ENCODE measurements at regions not wholly inside any gene's neighbourhood (a gene's known extent, or its start where the extent isn't known, plus 50 kb on each side); places are given as distances from the start of the nearest gene placed in this dataset.

- no peaks in the 10 kb centered on the region for H3K9me3 ChIP-seq (ENCODE audit: insufficient read depth, low read length, severe bottlenecking)
- H4K20me1 ChIP-seq (ENCODE audit: insufficient read depth, low read length): no peaks in the 10 kb centered on the region
- no peaks in the 10 kb centered on the region for H3K79me2 ChIP-seq (ENCODE audit: insufficient read depth, low read length)
- no peaks in the 10 kb centered on the region for H3K27me3 ChIP-seq (ENCODE audit: insufficient read depth, low read length, poor library complexity)
- DNase-seq (no peak), ATAC-seq (ENCODE audit: insufficient read depth, low read depth) (no peak)
- no peak overlapping the region for H3K4me2 ChIP-seq (ENCODE audit: insufficient read depth, low read length)
- no peak overlapping the region for H3K9ac ChIP-seq (ENCODE audit: low read depth, low read length)
- no peak overlapping the region for H3K27ac ChIP-seq (ENCODE audit: low read length)
- TF ChIP-seq, protein P1, sequence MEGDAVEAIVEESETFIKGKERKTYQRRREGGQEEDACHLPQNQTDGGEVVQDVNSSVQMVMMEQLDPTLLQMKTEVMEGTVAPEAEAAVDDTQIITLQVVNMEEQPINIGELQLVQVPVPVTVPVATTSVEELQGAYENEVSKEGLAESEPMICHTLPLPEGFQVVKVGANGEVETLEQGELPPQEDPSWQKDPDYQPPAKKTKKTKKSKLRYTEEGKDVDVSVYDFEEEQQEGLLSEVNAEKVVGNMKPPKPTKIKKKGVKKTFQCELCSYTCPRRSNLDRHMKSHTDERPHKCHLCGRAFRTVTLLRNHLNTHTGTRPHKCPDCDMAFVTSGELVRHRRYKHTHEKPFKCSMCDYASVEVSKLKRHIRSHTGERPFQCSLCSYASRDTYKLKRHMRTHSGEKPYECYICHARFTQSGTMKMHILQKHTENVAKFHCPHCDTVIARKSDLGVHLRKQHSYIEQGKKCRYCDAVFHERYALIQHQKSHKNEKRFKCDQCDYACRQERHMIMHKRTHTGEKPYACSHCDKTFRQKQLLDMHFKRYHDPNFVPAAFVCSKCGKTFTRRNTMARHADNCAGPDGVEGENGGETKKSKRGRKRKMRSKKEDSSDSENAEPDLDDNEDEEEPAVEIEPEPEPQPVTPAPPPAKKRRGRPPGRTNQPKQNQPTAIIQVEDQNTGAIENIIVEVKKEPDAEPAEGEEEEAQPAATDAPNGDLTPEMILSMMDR (IDR thresholded peaks at IDR 0.05; ENCODE audit: borderline replicate concordance, extremely low read depth, low read length, poor library complexity, severe bottlenecking): no peak
- TF ChIP-seq EZH2 (IDR thresholded peaks at IDR 0.05; ENCODE audit: borderline replicate concordance, low read depth, low read length, severe bottlenecking): no peak
- no peak overlapping the region for H3K4me3 ChIP-seq (ENCODE audit: low read depth in 1 of 2, low read length in 2 of 2)
- no peak overlapping the region for H2AFZ ChIP-seq (ENCODE audit: low read depth, low read length)
- H3K4me1 ChIP-seq (ENCODE audit: insufficient read depth, low read length): no peaks in the 10 kb centered on the region
- H3K36me3 ChIP-seq (ENCODE audit: insufficient read depth, low read length): no peaks in the 10 kb centered on the region
These were observed 210.6 kb downstream of the ARL4A start for GRCh38 chr7:12898004-12898403.

DNA sequence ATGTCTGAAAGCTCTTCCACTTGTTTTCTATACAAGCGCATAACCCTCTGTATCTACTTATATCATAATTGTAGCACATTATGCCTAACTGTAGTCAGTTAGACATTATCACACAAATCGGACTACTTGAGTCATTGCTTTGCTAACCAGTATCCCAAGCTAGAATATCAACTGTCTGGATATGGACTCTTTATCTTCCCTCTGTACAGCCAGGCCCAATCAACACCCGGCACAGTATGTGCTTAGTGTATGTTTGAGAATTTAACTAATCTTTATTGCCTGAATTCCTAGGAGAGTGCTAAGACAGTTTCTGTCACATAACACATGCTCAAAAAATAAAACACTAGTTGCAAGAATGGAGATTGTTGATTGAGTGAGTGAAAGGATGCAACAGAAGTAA lies 211.2 kb downstream of the ARL4A start:
- no peak overlapping the region for H3K4me3 ChIP-seq (ENCODE audit: low read depth in 1 of 2, low read length in 2 of 2)
- TF ChIP-seq, protein P1 (IDR thresholded peaks at IDR 0.05; ENCODE audit: borderline replicate concordance, extremely low read depth, low read length, poor library complexity, severe bottlenecking): no peak
- no peak for TF ChIP-seq EZH2 (IDR thresholded peaks at IDR 0.05; ENCODE audit: borderline replicate concordance, low read depth, low read length, severe bottlenecking)
- H3K27ac ChIP-seq (ENCODE audit: low read length): no peak overlapping the region
- no peaks in the 10 kb centered on the region for H3K4me1 ChIP-seq (ENCODE audit: insufficient read depth, low read length)
- no peak overlapping the region for H3K9ac ChIP-seq (ENCODE audit: low read depth, low read length)
- H3K4me2 ChIP-seq (ENCODE audit: insufficient read depth, low read length): no peak overlapping the region
- ATAC-seq (ENCODE audit: insufficient read depth, low read depth): no peak
- no peaks in the 10 kb centered on the region for H3K36me3 ChIP-seq (ENCODE audit: insufficient read depth, low read length)
- no peak overlapping the region for H2AFZ ChIP-seq (ENCODE audit: low read depth, low read length)
- H3K27me3 ChIP-seq (ENCODE audit: insufficient read depth, low read length, poor library complexity): no peaks in the 10 kb centered on the region
- H3K79me2 ChIP-seq (ENCODE audit: insufficient read depth, low read length): no peaks in the 10 kb centered on the region
- no peaks in the 10 kb centered on the region for H4K20me1 ChIP-seq (ENCODE audit: insufficient read depth, low read length)
- no peaks in the 10 kb centered on the region for H3K9me3 ChIP-seq (ENCODE audit: insufficient read depth, low read length, severe bottlenecking)
- no peak for DNase-seq

DNA sequence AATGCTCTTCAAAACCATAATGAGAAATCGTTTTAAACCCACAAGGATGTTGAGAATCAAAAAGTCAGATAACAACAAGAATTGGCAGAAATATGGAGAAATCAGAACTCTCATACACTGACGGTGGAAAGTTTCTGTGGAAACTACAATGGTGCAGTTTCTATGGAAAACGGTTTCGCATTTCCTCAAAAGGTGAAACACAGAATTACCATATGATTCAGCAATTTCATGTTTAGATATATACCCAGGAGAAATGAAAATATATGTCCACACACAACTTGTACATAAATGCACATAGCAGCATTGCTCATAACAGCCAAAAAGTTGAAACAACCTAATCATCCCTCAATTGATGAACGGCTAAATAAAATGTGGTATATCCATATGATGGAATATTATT lies 218.2 kb downstream of the ARL4A start:
- ATAC-seq (ENCODE audit: insufficient read depth, low read depth): no peak
- Histone ChIP-seq H3K36me3 (ENCODE audit: insufficient read depth, low read length) (no peaks in the 10 kb centered on the region), H3K27ac (ENCODE audit: low read length) (no peak overlapping the region), H3K4me3 (ENCODE audit: low read depth in 1 of 2, low read length in 2 of 2) (no peak overlapping the region), H4K20me1 (ENCODE audit: insufficient read depth, low read length) (no peaks in the 10 kb centered on the region), H3K4me2 (ENCODE audit: insufficient read depth, low read length) (no peak overlapping the region), H3K79me2 (ENCODE audit: insufficient read depth, low read length) (no peaks in the 10 kb centered on the region), H3K27me3 (ENCODE audit: insufficient read depth, low read length, poor library complexity) (no peaks in the 10 kb centered on the region), H3K9me3 (ENCODE audit: insufficient read depth, low read length, severe bottlenecking) (no peaks in the 10 kb centered on the region), H3K9ac (ENCODE audit: low read depth, low read length) (no peak overlapping the region), H3K4me1 (ENCODE audit: insufficient read depth, low read length) (no peaks in the 10 kb centered on the region), H2AFZ (ENCODE audit: low read depth, low read length) (no peak overlapping the region)
- no peak for DNase-seq
- TF ChIP-seq, protein P1 (IDR thresholded peaks at IDR 0.05; ENCODE audit: borderline replicate concordance, extremely low read depth, low read length, poor library complexity, severe bottlenecking): no peak
- TF ChIP-seq EZH2 (IDR thresholded peaks at IDR 0.05; ENCODE audit: borderline replicate concordance, low read depth, low read length, severe bottlenecking): no peak

GRCh38 chr7:12907774-12908173 lies 220.3 kb downstream of the ARL4A start:
- H3K4me1 ChIP-seq (ENCODE audit: insufficient read depth, low read length): no peaks in the 10 kb centered on the region
- H3K27ac ChIP-seq (ENCODE audit: low read length): no peak overlapping the region
- H3K36me3 ChIP-seq (ENCODE audit: insufficient read depth, low read length): no peaks in the 10 kb centered on the region
- ATAC-seq (ENCODE audit: insufficient read depth, low read depth): no peak
- no peak for DNase-seq
- H3K9ac ChIP-seq (ENCODE audit: low read depth, low read length): no peak overlapping the region
- no peak overlapping the region for H3K4me2 ChIP-seq (ENCODE audit: insufficient read depth, low read length)
- no peak overlapping the region for H3K4me3 ChIP-seq (ENCODE audit: low read depth in 1 of 2, low read length in 2 of 2)
- H3K79me2 ChIP-seq (ENCODE audit: insufficient read depth, low read length): no peaks in the 10 kb centered on the region
- H4K20me1 ChIP-seq (ENCODE audit: insufficient read depth, low read length): no peaks in the 10 kb centered on the region
- TF ChIP-seq, protein P1 (IDR thresholded peaks at IDR 0.05; ENCODE audit: borderline replicate concordance, extremely low read depth, low read length, poor library complexity, severe bottlenecking): no peak
- no peak for TF ChIP-seq EZH2 (IDR thresholded peaks at IDR 0.05; ENCODE audit: borderline replicate concordance, low read depth, low read length, severe bottlenecking)
- no peak overlapping the region for H2AFZ ChIP-seq (ENCODE audit: low read depth, low read length)
- H3K27me3 ChIP-seq (ENCODE audit: insufficient read depth, low read length, poor library complexity): no peaks in the 10 kb centered on the region
- no peaks in the 10 kb centered on the region for H3K9me3 ChIP-seq (ENCODE audit: insufficient read depth, low read length, severe bottlenecking)

Measured in DND-41 (cell line).